HK-2 (cell line): ENCODE measurements at regions not wholly inside any gene's neighbourhood (a gene's known extent, or its start where the extent isn't known, plus 50 kb on each side); places are given as distances from the start of the nearest gene placed in this dataset.
"Not testable (repeated sequence)": the region's sequence is repeated elsewhere in the genome, so short reads cannot be mapped to it uniquely, and the experiment has no call there.

Source experiments
- DNase-seq: peaks from one replicate; pipeline ENCODE4 v3.0.0-alpha.2; 2018; ENCODE audit not compliant: unreplicated experiment

- DNase-seq, result not testable (repeated sequence)
Measured at GRCh38 chr22:48716154-48716553, 1111.5 kb downstream of the BRD1 start.

- no peak for DNase-seq
Measured at GRCh38 chr22:48715511-48715910, 1112.2 kb downstream of the BRD1 start.

- DNase-seq, result no peak
Measured at GRCh38 chr22:48714231-48714630, 1113.4 kb downstream of the BRD1 start.

- no peak for DNase-seq
Measured at GRCh38 chr22:48713272-48714205, 1114.1 kb downstream of the BRD1 start.

- no peak for DNase-seq
Measured at GRCh38 chr22:48712558-48713271, 1115.0 kb downstream of the BRD1 start.

GRCh38 chr22:48711669-48712068 is 1116.0 kb downstream of the BRD1 start:
- no peak for DNase-seq

- no peak for DNase-seq
Measured at GRCh38 chr22:48711031-48711431, 1116.6 kb downstream of the BRD1 start.

GRCh38 chr22:48710410-48710809 is 1117.3 kb downstream of the BRD1 start:
- no peak for DNase-seq

GRCh38 chr22:48709976-48710375 is 1117.7 kb downstream of the BRD1 start:
- DNase-seq, result no peak

- no peak for DNase-seq
Measured at GRCh38 chr22:48709453-48709852, 1118.2 kb downstream of the BRD1 start.

- no peak for DNase-seq
Measured at GRCh38 chr22:48708558-48709245, 1119.0 kb downstream of the BRD1 start.

GRCh38 chr22:48707763-48708557 is 1119.7 kb downstream of the BRD1 start:
- DNase-seq, result no peak

GRCh38 chr22:48706934-48707762 is 1120.5 kb downstream of the BRD1 start:
- DNase-seq, result no peak

GRCh38 chr22:48705917-48706605 is 1121.6 kb downstream of the BRD1 start:
- DNase-seq, result no peak

GRCh38 chr22:48705159-48705916 is 1122.3 kb downstream of the BRD1 start:
- no peak for DNase-seq

GRCh38 chr22:48704335-48704734 is 1123.3 kb downstream of the BRD1 start:
- no peak for DNase-seq

GRCh38 chr22:48703265-48703941 is 1124.3 kb downstream of the BRD1 start:
- DNase-seq, result no peak

GRCh38 chr22:48702573-48703264 is 1125.0 kb downstream of the BRD1 start:
- DNase-seq, result no peak
